ENCODE measurements at regions not wholly inside any gene's neighbourhood (a gene's known extent, or its start where the extent isn't known, plus 50 kb on each side); places are given as distances from the start of the nearest gene placed in this dataset.

DNA sequence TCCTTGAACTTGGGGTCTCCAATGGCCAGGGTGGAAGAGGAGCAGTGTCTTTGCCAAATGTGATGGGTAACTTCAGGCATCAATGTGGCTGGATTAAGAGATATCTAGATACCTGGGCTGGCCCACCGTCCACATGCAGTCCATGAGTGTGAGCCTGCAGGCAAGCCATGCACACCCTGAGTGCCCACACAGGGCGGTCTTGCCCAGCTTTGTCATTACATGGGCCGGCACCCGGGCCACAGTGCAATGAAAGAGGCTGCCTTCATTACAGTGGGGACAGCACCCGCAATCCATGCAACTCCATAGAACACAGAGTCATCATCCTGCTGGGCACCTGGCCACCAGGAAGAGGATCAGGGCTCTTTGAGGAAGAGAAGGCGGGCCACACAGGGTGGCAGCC, 263.8 kb upstream of the IRX1 start:
- WGBS (ENCODE audit: low lambda C conversion rate): 0% methylated on average over 1 of the region's 6 CpGs
- no peaks in the 10 kb centered on the region for H3K9me2 ChIP-seq
- H3K9ac ChIP-seq: no peak overlapping the region
- ChIA-PET CTCF (no interaction called here), POLR2A (no interaction called here)
- H3K4me3 ChIP-seq (ENCODE audit: low read depth in 2 of 2, low read length in 1 of 2): no peak overlapping the region
- no peaks in the 10 kb centered on the region for H3K79me2 ChIP-seq (ENCODE audit: insufficient read depth)
- no peaks in the 10 kb centered on the region for H3K9me3 ChIP-seq
- peaks cover 19% of the 10 kb centered on the region for H3K27me3 ChIP-seq (ENCODE audit: insufficient read depth)
- no peaks in the 10 kb centered on the region for H4K20me1 ChIP-seq (ENCODE audit: insufficient read depth)
- TF ChIP-seq, protein P1, sequence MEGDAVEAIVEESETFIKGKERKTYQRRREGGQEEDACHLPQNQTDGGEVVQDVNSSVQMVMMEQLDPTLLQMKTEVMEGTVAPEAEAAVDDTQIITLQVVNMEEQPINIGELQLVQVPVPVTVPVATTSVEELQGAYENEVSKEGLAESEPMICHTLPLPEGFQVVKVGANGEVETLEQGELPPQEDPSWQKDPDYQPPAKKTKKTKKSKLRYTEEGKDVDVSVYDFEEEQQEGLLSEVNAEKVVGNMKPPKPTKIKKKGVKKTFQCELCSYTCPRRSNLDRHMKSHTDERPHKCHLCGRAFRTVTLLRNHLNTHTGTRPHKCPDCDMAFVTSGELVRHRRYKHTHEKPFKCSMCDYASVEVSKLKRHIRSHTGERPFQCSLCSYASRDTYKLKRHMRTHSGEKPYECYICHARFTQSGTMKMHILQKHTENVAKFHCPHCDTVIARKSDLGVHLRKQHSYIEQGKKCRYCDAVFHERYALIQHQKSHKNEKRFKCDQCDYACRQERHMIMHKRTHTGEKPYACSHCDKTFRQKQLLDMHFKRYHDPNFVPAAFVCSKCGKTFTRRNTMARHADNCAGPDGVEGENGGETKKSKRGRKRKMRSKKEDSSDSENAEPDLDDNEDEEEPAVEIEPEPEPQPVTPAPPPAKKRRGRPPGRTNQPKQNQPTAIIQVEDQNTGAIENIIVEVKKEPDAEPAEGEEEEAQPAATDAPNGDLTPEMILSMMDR (IDR thresholded peaks at IDR 0.05): no peak
- no peak for TF ChIP-seq MXI1 (IDR thresholded peaks at IDR 0.05; ENCODE audit: low read depth, low read length)
- TF ChIP-seq, protein P2, sequence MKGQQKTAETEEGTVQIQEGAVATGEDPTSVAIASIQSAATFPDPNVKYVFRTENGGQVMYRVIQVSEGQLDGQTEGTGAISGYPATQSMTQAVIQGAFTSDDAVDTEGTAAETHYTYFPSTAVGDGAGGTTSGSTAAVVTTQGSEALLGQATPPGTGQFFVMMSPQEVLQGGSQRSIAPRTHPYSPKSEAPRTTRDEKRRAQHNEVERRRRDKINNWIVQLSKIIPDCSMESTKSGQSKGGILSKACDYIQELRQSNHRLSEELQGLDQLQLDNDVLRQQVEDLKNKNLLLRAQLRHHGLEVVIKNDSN (IDR thresholded peaks at IDR 0.05; ENCODE audit: borderline replicate concordance, low read depth): no peak
- no peak for TF ChIP-seq FOSL2 (IDR thresholded peaks at IDR 0.05; ENCODE audit: borderline replicate concordance, low read depth)
- TF ChIP-seq TCF12 (IDR thresholded peaks at IDR 0.05): no peak
- no peak for TF ChIP-seq ELF1 (IDR thresholded peaks at IDR 0.05)
- TF ChIP-seq NRF1 (IDR thresholded peaks at IDR 0.05; ENCODE audit: low read depth, low read length): no peak
- TF ChIP-seq GABPA (IDR thresholded peaks at IDR 0.05; ENCODE audit: low read depth): no peak
- TF ChIP-seq EZH2phosphoT487 (IDR thresholded peaks at IDR 0.05; ENCODE audit: borderline replicate concordance, low read depth): no peak
- no peak for TF ChIP-seq YY1 (IDR thresholded peaks at IDR 0.05; ENCODE audit: low read depth)
- TF ChIP-seq RCOR1 (IDR thresholded peaks at IDR 0.05; ENCODE audit: low read length): no peak
- TF ChIP-seq, protein P3, sequence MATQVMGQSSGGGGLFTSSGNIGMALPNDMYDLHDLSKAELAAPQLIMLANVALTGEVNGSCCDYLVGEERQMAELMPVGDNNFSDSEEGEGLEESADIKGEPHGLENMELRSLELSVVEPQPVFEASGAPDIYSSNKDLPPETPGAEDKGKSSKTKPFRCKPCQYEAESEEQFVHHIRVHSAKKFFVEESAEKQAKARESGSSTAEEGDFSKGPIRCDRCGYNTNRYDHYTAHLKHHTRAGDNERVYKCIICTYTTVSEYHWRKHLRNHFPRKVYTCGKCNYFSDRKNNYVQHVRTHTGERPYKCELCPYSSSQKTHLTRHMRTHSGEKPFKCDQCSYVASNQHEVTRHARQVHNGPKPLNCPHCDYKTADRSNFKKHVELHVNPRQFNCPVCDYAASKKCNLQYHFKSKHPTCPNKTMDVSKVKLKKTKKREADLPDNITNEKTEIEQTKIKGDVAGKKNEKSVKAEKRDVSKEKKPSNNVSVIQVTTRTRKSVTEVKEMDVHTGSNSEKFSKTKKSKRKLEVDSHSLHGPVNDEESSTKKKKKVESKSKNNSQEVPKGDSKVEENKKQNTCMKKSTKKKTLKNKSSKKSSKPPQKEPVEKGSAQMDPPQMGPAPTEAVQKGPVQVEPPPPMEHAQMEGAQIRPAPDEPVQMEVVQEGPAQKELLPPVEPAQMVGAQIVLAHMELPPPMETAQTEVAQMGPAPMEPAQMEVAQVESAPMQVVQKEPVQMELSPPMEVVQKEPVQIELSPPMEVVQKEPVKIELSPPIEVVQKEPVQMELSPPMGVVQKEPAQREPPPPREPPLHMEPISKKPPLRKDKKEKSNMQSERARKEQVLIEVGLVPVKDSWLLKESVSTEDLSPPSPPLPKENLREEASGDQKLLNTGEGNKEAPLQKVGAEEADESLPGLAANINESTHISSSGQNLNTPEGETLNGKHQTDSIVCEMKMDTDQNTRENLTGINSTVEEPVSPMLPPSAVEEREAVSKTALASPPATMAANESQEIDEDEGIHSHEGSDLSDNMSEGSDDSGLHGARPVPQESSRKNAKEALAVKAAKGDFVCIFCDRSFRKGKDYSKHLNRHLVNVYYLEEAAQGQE (IDR thresholded peaks at IDR 0.05; ENCODE audit: low read depth, low read length): no peak
- TF ChIP-seq TEAD4 (IDR thresholded peaks at IDR 0.05; ENCODE audit: borderline replicate concordance, insufficient read depth): no peak
- TF ChIP-seq SIN3A (IDR thresholded peaks at IDR 0.05; ENCODE audit: borderline replicate concordance, low read depth, low read length): no peak
- TF ChIP-seq JUND (IDR thresholded peaks at IDR 0.05): no peak
- TF ChIP-seq RAD21 (IDR thresholded peaks at IDR 0.05; ENCODE audit: low read length): no peak
- no peak for TF ChIP-seq NFIC (IDR thresholded peaks at IDR 0.05; ENCODE audit: borderline replicate concordance)
- no peak for TF ChIP-seq FOXJ3 (CRISPR knock-in tag; IDR thresholded peaks at IDR 0.05)
- TF ChIP-seq FOXM1 (IDR thresholded peaks at IDR 0.05; ENCODE audit: low read depth): no peak
- no peaks in the 10 kb centered on the region for H3F3A ChIP-seq (replicated peaks; ENCODE audit: insufficient read depth)
- no peak overlapping the region for H2AFZ ChIP-seq (ENCODE audit: low read depth)
- no peak overlapping the region for H3K4me2 ChIP-seq
- no peak for DNase-seq
- H3K36me3 ChIP-seq (replicated peaks in 1 of 2; ENCODE audit: control insufficient read depth in 1 of 2, insufficient read depth in 2 of 2, low read length in 1 of 2): no peaks in the 10 kb centered on the region
- H3K4me1 ChIP-seq (ENCODE audit: control insufficient read depth in 1 of 2, insufficient read depth in 2 of 2, low read depth in 1 of 2, low read length in 1 of 2): no peaks in the 10 kb centered on the region
- no peak overlapping the region for H3K27ac ChIP-seq (ENCODE audit: low read depth in 2 of 2, low read length in 1 of 2)
